Activated CD4-positive, alpha-beta T cell treated with anti-CD3 and anti-CD28 coated beads, Interleukin-2, amount 50 U/mL, for 48 hours (primary cell): ENCODE measurements at regions not wholly inside any gene's neighbourhood (a gene's known extent, or its start where the extent isn't known, plus 50 kb on each side); places are given as distances from the start of the nearest gene placed in this dataset.
"Not testable (repeated sequence)": the region's sequence is repeated elsewhere in the genome, so short reads cannot be mapped to it uniquely, and the experiment has no call there.

ENCODE experiments used
- DNase-seq, 2 experiments: peaks; one replicate each; pipeline ENCODE4 v3.0.0-alpha.2; 2020

DNA sequence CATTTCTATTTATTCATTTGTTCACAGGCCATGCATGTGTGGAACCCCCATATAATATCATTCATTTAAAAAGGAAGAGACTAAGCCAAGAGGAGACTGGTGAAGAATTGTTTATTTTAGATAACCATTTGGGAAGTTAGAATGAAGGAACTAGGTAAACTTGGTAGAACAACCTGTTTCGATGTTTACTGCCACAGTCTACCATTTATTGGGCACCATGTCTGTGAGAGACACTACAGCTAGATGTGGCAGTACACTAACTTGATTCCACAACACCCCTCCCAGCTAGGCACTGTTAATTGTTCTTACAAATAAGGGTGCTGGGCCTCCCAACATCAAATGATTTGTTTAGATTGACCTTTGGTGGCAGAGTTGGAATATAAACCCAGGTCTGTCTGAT lies 592.4 kb downstream of the EPM2A start:
- no peak for DNase-seq

DNA sequence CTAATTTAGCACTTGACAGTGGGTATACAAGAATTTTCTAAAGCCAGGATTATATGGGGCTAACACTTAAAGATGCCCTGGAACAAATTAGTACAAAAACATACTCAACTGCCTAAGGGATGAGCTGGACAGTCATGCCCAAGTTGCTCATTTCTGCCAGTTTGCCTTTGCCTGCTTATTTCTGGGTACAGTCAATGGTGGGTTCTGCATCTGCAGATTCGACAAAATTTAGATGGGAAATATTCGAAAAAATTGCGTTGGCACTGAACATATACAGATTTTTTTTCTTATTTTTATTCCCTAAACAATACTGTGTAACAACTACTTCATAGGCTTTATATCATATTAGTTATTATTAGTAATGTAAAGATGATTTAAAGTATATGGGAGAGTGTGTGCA lies 591.9 kb downstream of the EPM2A start:
- DNase-seq = no peak

DNA sequence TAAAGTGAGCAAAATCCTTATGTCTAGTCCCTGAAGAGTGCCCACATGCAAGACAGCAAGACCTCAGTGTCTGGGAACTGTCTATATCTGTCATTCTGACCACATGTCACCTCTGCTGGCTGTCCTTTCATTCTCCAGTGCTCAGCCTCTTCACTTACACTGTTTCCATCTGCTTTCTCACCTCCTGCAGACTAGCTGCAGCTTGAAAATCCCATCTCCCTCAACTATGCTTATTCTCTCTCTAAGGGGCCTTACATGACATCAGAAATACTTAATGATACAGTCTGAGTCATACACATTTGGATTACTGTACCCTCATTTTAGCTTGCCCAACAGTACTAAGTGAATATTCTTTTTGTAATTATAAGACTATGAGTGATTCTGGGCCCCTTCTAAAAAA lies 587.8 kb downstream of the EPM2A start:
- DNase-seq = no peak

DNA sequence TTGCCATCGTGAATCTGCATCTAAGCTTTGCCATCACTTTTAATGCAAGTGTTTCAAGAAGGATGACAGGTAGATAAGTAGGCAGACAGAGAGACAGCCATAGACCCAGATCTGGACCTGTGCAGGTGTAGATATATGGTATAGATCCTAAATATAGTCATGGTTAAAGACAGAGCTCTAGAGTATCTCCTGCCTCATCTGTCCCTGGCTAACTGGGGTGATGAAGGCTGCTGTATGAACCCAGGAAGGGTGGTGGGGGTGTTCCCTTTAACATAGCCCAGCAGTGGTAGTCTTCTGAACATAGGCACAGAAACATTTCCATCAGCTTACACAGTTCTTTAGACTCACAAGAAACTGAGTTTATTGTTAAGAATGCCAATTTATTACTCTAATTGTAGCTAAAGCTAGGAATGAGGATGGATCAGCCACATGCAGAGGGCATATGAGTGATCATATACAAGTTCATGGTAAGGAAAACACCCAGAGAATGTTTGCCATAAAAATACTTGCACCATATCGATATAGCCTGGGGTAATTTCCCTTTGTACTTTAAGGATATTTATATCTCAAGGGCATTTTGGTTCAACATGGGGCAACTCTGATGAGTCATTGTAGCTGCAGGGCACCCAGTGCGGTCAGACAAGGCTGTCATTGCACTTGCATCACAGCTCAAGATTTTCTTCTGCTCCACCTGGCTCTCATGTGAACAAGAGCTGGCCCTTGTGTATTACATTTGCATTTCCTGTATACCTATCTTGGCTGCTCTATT lies 587.2 kb downstream of the EPM2A start:
- no peak for DNase-seq

DNA sequence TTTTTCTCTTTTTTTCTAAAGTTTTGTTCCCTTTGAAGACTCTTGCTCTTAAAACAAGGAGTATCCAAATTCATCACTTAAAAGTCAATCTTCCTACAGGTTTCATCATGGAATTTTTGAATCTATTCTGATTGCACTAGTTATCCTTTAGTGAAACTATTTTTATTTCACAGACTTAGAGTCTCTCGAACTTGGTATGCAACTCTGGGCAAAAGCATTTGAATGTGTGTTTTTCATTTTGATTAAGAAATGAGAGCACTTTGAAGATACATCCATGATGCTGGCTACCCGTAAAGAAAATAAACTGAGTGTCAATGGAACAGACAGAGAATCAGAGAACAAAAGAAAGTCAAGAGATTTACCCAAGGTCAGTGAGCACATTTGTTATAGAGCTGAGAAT lies 586.5 kb downstream of the EPM2A start:
- no peak for DNase-seq

DNA sequence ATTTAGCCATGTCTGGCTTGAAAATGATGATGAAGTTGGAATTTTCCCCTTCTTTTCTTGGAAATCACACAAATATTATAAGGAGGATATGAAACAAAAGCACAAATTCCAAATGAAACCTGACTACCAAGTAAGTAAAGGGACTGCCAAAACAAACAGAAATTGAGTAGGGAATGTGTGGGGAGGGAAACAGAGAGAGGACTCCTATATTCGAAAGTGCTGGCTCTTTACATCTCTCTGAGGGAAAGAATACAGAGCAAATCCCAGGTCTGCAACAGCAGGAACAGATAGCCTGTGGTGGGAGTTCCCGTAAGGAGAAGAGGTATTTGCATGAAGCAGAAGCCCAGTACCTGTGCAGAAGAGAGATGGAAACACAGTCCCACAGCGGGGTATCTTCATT lies 583.7 kb downstream of the EPM2A start:
- DNase-seq = no peak

DNA sequence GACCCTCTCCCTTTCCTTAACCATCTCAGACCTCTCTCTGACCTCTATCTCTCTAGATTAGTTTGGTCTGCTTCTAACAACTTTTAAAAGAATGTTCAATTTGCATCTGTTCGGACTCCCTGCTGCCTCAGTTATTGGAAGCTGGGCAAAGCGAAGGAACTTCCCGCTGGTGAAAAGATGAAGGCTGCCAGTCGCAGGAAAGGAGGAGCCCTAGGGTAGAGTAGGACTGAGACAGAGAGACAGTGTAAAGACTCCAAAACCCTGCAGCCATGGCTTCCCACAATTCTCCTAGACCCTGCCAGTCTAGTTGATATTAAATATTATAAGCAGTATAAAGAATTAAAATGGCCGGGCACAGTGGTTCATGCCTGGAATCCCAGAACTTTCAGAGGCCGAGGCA lies 581.8 kb downstream of the EPM2A start:
- DNase-seq = no peak

DNA sequence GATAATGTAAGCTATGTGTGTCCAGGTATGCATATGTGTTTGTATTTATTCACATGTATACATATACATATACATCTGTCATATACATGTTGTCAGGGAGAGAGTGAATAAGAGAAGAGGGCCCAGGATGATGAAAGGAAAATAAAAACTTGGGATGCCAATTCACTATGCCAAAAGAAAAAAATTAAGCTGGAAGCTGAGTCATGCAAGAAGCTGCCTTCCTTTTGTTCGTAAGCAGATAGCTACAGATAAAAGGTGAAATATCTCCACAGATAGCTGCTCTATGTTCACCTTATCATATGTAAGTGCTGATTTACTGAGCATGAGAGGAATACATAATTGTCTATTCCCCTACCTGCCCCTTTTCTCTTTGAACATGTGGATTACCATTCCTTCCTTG lies 579.9 kb downstream of the EPM2A start:
- no peak for DNase-seq

DNA sequence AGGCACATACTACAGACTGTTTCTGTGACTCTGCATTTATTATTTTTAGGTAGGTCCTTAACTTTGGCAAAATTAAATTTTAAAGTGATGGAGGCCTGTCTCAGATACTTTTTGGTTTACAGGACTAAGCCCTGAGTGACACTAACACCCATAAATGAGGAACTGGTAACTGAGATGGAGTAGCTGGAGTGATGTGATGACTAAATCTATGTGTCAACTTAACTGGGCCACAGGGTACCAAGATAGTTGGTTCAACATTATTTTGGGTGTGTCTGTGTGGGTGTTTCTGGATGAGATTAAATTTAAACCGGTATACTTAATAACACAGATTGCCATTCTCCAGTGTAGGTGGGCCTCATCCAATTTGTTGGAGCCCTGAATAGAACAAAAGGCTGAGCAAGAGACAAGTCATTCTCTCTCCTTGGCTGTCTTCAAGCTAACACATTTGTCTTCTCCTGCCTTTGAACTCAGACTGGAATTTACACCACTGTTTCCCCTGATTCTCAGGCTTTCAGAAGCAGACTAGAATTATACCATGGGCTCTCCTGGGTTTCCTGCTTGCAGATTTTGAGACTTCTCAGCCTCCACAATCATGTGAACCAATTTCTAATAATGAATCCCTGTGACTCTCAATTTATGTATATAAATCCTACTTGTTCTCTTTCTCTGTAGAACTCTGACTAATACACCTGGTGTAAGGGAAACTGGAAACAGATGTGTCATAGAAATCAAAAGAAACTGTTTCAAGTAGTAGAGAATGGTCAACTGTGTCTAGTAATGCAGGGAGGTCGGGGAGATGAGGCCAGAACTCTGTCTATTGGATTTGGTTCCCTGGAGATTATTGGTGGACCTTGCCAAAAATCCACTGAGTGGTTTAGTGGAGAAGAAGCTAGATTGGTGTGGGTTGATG lies 579.2 kb downstream of the EPM2A start:
- no peak for DNase-seq

DNA sequence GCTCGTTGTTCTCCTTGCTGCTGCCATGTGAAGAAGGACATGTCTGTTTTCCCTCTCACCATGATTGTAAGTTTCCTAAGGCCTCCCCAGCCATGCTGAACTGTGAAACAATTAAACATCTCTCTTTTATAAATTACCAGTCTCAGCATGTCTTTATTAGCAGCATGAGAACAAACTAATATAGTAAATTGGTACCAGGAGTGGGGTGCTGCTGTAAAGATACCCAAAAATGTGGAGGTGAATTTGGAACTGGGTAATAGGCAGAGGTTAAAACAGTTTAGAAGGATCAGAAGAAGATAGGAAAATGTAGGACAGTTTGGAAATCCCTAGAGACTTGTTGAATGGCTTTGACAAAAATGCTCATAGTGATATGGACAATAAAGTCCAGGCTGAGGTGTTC lies 576.7 kb downstream of the EPM2A start:
- not testable (repeated sequence) for DNase-seq

DNA sequence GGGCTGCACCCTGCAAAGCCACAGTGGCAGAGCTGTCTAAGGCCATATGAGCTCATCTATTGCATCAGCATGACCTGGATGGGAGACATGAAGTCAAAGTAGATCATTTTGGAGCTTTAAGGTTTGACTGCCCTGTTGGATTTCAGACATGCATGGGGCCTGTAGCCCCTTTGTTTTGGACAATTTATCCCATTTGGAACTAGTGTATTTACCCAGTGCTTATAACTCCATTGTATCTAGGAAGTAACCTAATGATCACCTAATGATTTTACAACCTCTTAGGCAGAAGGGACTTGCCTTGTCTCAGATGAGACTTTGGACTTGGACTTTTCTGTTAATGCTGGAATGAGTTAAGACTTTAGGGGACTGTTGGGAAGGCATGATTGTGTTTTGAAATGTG lies 575.4 kb downstream of the EPM2A start:
- no peak for DNase-seq

DNA sequence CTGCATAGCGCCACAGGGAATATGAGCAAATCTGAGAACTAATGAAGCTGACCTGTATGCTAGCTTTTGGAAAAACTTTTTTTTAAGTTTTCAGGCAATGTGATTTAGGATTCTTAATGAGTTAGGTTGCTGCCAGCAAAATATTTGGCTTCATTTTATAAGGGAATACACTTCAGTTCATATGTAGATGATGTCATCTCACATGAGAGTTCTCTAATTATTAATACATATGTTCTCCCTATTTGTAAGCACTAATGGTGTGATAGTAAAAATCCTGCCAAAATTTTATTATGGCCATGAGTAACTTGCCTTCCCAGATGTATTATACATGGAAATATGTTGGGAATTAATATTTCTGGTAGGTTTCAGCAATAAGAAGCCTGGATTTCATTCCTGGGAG lies 573.8 kb downstream of the EPM2A start:
- no peak for DNase-seq

DNA sequence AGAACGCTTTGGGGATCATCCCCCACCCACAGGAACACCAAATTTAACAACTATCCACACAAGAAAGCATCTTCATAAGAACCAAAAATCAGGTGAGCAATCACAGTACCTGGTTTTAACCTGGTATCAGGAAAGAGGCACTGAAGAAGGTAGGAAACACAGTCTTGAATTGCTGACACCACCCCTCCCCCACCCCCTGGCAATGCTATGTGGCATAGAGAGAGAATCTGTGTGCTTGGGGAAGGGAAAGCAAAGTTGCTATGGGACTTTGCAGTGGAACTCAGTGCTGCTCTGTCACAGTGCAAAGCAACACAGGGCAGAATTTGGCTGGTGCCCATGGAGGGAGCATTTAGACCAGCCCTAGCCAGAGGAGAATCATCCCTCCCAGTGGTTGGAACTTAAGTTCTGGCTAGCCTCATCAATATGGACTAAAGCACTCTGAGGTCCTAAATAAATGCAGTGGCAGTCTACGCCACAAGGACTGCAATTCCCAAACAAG lies 565.5 kb downstream of the EPM2A start:
- DNase-seq = no peak

DNA sequence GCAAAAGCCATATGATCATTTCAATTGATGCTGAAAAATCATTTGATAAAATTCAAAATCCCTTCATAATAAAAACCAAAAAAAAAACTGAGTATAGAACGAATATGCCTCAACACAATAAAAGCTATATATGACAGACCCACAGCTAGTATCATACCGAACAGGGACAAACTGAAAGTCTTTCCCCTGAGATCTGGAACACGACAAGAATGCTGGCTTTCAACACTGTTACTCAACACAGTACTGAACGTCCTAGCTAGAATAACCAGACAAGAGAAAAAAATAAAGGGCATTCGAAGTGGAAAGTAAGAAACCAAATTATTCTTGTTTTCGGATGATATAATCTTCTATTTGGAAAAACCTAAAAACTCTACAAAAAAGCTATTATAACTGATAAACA lies 559.9 kb downstream of the EPM2A start:
- DNase-seq = no peak

DNA sequence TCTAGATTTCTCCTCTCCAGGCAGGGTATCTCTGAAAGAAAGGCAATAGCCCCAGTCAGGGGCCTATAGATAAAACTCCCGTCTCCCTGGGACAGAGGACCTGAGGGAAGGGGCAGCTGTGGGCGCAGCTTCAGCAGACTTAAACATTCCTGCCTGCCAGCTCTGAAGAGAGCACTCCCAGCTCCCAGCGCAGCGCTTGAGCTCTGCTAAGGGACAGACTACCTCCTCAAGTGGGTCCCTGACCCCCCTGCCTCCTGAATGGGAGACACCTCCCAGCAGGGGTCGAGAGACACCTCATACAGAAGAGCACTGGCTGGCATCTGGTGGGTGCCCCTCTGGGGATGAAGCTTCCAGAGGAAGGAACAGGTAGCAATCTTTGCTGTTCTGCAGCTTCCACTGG lies 556.9 kb downstream of the EPM2A start:
- DNase-seq = no peak

DNA sequence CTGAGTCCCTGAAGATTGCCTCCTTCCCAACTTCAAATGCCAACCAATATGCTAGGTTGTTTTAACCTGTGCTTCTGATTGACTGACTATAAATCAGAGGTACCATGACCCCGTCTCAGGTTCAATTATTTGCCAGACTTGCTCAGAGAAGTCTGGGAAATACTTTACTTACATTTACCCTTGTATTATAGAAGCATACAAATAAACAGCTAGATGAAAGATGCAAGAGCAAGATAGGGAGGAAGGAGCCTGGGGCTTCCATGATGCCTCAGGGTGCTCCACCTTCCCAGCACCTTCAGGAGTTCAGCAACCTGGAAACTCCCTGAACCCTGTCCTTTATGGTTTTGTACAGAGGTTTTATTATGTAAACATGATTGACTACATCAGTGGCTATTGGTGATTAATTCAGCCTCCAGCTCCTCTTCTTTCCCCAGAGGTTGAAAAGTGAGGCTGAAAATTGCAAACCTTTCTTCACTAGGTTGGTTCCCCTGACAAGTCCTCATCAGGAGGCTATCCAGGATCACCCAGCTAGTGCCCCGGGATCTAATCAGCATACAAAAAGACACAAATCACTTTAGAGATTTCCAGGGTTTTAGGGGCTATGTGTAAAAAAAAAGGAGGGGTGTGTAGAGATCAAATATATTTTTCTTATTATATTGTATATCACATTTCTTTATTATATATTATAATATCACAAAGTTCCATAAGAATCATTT lies 547.7 kb downstream of the EPM2A start:
- DNase-seq = no peak

DNA sequence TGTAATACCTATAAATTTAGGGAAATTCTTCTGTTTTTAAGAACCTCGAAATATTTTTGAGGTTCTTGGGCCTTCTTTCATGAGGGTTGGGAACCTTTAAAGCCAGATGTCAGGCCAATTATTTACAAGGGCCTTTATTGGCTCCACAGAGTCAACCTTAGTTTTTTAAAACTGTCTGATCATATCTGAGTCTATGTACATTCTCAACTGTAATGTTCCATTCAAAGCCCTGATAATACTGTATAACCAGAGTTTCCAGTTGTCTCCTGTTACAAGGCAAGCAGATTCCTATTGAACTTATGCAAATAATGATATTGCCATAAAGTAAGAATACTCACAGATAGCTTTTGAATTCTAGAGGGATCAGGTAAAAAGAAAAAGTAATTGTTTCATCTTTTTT lies 545.5 kb downstream of the EPM2A start:
- no peak for DNase-seq

DNA sequence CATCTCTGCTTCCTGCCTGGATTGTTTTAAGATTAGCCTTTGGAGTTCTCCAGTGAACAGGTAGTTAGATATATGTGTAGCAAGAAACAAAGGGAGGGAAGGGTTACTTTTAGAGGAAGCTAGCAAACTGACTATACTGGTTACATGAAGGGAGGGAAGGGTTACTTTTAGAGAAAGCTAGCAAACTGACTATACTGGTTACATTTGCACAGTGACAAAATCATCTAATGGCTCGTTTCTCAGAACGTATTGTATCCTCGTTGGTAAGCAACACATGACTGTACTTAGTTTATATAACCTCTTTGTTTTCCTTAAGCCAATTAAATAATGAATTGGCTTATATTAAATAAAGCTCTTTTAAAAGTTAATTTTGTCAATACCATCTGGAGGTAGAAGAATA lies 540.9 kb downstream of the EPM2A start:
- no peak for DNase-seq

DNA sequence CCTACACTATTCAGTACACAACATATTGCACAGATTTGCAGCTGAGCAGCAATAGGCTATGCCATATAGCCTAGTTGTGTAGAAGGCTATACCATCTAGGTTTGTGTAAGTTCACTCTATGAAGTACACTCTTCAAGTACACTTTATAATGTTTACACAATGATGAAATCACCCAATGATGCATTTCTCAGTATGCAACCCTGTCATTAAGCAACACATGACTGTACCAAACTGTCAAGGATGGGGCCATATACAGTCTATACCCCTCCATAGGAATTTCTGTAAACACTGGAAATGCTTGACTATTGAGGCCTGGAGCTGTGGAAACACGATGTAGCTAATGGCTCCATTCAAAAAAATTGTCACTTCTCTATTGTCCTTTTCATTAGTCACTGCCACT lies 535.4 kb downstream of the EPM2A start:
- no peak for DNase-seq

DNA sequence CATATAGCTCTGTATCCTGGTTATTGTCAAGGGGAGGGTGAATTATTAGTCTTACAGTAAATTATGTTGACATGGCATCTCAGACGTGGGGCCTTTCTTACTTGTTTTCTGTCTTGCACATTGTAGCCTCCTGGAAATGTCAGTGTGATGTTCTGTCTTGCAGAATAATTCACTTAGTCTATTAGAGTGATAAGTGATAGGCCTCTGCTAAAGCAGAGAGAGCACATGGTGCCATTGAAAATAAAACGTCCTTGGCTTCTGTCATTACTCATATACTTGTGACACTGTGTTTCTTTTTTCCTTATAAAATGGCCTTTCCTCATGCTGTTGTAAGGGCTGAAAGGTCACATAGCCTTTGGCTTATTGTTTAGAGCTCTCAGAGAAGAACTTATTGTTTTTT lies 531.0 kb downstream of the EPM2A start:
- DNase-seq = no peak

DNA sequence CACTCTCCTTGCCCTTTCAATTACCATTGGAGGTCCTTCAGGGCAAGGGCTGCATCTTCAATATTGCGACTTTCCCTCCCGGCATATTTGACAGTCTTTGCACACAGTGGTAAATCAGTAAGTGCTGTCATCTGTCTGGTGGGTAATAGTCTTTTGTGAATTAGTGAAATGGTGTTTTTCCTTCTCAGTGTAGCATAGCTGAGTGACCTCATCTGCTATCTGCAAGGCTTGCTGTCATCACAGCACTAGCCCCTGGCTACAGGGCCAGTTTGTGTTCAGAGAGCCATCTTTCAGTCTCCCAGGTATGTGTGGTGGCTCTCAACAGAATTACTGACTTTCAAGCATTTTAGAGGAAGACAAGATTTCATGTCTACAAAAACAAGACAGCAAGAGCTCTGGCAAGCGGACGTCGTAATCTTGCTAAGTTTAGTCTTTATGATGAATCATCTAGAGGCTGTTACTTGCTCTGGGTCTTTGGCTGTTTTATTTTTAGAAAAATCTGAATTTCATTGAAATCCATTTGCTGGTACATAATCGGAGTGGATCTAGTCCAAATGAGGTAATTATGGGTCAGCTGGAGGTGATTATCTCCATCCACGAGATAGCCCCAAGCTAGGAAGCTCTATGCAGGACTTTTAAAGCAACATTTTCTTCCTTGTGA lies 528.9 kb downstream of the EPM2A start:
- no peak for DNase-seq

DNA sequence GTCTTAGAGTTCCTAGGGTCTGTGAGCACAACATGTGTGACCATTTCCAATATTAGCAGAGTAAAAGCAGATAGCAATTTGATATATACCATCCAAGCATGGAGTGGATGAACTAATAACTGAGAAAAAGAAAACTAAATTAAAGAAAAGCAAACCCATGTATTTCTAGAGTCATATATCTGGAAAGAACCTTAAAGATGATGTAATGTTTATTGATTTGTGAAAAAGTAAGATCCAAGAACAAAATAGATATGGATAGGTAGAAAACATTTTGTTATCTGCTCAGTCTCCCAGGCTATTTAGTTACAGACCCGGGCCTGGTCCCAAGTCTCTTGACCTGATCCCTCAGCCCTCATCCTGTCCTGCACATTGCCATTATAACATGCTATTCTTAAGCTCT lies 526.8 kb downstream of the EPM2A start:
- DNase-seq = no peak

DNA sequence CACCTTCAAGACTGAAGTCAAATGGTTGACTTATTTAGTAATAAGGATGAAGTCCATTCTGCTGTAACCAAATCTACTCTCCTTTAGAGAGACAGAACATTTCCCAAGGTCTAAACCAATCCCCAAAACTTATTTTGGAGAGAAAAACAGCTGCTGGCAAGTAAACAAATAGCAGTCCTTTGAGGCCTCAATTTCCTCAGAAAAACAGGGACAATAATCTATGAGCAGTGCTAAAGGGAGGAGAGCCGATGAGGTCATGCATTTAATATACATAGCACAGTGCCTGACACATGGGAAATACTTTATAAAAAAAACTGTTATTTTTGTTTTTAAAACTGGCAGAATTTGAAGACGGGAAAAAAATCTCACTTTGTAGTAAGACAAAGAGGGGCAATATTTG lies 526.0 kb downstream of the EPM2A start:
- DNase-seq = no peak
